Transverse colon (tissue), 4 donors: ENCODE measurements at regions not wholly inside any gene's neighbourhood (a gene's known extent, or its start where the extent isn't known, plus 50 kb on each side); places are given as distances from the start of the nearest gene placed in this dataset.
"Not testable (repeated sequence)": the region's sequence is repeated elsewhere in the genome, so short reads cannot be mapped to it uniquely, and the experiment has no call there.

Experiments
- DNase-seq: peaks from one replicate; pipeline ENCODE4 v3.0.0-alpha.2; 2019
- H3K27ac ChIP-seq, 4 donors: fragments of 200-600 bp; sonication (generic); 2 replicates each; pipeline ENCODE4 v1.5.1; 2016 to 2018; ENCODE audit warnings: inconsistent platforms in 4 of 4
- H3K27me3 ChIP-seq: fragments of 200-600 bp; sonication (generic); 2 replicates; pipeline ENCODE4 v1.5.1; 2017; ENCODE audit warnings: inconsistent platforms
- H3K36me3 ChIP-seq, 4 donors: fragments of 200-600 bp; sonication (generic); 2 replicates each; pipeline ENCODE4 v1.5.1; 2017 to 2019; ENCODE audit warnings: inconsistent platforms in 4 of 4
- H3K4me1 ChIP-seq, 4 donors: fragments of 200-600 bp; sonication (generic); 2 replicates each; pipeline ENCODE4 v1.5.1; 2017 to 2020; ENCODE audit warnings: inconsistent platforms in 4 of 4
- H3K4me3 ChIP-seq, 4 donors: fragments of 200-600 bp; sonication (generic); 1 replicate in 1 of 4; 2 replicates in 3 of 4; pipeline versions ENCODE4 v1.5.1 to v1.6.1; 2017 to 2019; ENCODE audit warnings: inconsistent platforms in 4 of 4
- H3K9me3 ChIP-seq, 2 donors: fragments of 200-600 bp; sonication (generic); 2 replicates each; pipeline ENCODE4 v1.5.1; 2017 to 2019; ENCODE audit warnings: inconsistent platforms in 2 of 2
- EP300 ChIP-seq: sonication (generic); formaldehyde crosslinking; IDR thresholded peaks from one replicate; pipeline ENCODE4 v1.6.1; 2017; ENCODE audit warnings: antibody characterized with exemption, low read depth
- POLR2A ChIP-seq: fragments of 450-650 bp; IDR thresholded peaks from one replicate; pipeline ENCODE4 v1.6.1; 2016; ENCODE audit warnings: antibody characterized with exemption, mild to moderate bottlenecking, moderate library complexity
- POLR2AphosphoS5 ChIP-seq, 3 donors: sonication (generic); formaldehyde crosslinking; IDR thresholded peaks; one replicate each; pipeline ENCODE4 v1.6.1; 2016; ENCODE audit warnings: antibody characterized with exemption in 3 of 3
- WGBS, 2 donors: methylation state at CpG; one replicate each; pipeline ENCODE4 v1.1.5; 2018; ENCODE audit warnings: low coverage in 1 of 2; 5-methylcytosine and 5-hydroxymethylcytosine counted together
- in situ Hi-C, 4 donors: fragments of 200-750 bp; cut with MboI; loops; one replicate each; pipeline versions ENCODE4 v1.15.0 to v1.15.1; 2017; ENCODE audit warnings: low sequenced_read_pairs in 3 of 4, low pct_ligation_motif_present in 1 of 4, low pct_unique_long_range_greater_than_20kb in 1 of 4
- intact Hi-C: fragments of 100-400 bp; cut with DNase I; formaldehyde crosslinking; loops from one replicate; pipeline ENCODE4 v1.15.1; 2023; ENCODE audit warnings: low total_unique reads
- TF ChIP-seq, protein P1 (sequence below), 5 experiments: fragments of 200-600 bp in 3 of 5; fragments of 450-650 bp in 2 of 5; sonication (generic) in 3 of 5; IDR thresholded peaks; 1 replicate in 2 of 5; 2 replicates in 3 of 5; pipeline ENCODE4 v1.5.1; 2016 to 2017; ENCODE audit warnings: antibody characterized with exemption in 5 of 5, inconsistent platforms in 3 of 5, mild to moderate bottlenecking in 2 of 5, moderate library complexity in 1 of 5

DNA sequence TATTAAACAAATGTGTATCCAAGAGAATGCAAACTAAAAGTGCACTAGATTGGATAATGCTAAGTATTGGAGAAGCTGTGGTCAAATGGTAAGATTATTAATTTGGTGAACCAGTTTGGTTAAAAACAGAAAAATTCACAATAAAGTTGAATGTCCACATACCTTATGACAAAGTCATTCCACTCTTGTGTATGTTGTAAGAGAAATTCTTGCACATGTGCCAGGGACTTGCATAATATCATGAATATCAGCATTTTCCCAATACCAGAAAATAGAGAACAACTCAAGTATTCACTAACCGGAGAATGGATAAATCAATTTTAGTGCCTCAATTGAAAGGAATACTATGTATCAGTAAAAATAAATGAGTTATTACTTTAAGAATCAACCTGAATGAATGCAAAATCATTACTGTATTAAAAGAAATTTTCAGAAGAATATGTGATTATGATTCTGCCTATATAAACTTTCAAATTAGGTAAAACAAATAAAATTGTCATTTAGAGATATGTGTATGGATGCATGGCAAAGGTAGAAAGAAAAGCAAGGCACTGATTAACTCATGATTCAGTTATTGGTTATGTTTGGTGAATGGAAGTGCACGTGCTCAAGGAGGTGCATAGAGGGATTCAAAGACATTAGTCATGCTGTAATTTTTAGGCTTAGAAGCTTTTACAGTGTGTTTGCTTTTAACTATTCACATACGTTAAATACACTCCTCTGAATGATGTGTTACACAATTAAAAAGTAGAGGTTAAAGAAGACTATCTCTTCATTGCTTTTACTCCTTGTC lies 217.4 kb upstream of the KCNK2 start:
- in situ Hi-C loops, result no loop called here
- 57 to 60% methylated on average over 3 of the region's 3 CpGs for WGBS, 2 donors
- no peaks in the 10 kb centered on the region for H3K4me1 ChIP-seq
- no peak overlapping the region for H3K4me3 ChIP-seq
- no peak overlapping the region for H3K27ac ChIP-seq
- H3K27me3 ChIP-seq, result no peaks in the 10 kb centered on the region
- TF ChIP-seq POLR2A (no peak), POLR2AphosphoS5 (IDR thresholded peaks at IDR 0.05) (no peak), EP300 (no peak)
- TF ChIP-seq, protein P1, sequence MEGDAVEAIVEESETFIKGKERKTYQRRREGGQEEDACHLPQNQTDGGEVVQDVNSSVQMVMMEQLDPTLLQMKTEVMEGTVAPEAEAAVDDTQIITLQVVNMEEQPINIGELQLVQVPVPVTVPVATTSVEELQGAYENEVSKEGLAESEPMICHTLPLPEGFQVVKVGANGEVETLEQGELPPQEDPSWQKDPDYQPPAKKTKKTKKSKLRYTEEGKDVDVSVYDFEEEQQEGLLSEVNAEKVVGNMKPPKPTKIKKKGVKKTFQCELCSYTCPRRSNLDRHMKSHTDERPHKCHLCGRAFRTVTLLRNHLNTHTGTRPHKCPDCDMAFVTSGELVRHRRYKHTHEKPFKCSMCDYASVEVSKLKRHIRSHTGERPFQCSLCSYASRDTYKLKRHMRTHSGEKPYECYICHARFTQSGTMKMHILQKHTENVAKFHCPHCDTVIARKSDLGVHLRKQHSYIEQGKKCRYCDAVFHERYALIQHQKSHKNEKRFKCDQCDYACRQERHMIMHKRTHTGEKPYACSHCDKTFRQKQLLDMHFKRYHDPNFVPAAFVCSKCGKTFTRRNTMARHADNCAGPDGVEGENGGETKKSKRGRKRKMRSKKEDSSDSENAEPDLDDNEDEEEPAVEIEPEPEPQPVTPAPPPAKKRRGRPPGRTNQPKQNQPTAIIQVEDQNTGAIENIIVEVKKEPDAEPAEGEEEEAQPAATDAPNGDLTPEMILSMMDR (IDR thresholded peaks at IDR 0.05), result no peak
- no peaks in the 10 kb centered on the region for H3K9me3 ChIP-seq
- H3K36me3 ChIP-seq, result no peaks in the 10 kb centered on the region
- intact Hi-C loops, result no loop called here
- DNase-seq, result no peak

DNA sequence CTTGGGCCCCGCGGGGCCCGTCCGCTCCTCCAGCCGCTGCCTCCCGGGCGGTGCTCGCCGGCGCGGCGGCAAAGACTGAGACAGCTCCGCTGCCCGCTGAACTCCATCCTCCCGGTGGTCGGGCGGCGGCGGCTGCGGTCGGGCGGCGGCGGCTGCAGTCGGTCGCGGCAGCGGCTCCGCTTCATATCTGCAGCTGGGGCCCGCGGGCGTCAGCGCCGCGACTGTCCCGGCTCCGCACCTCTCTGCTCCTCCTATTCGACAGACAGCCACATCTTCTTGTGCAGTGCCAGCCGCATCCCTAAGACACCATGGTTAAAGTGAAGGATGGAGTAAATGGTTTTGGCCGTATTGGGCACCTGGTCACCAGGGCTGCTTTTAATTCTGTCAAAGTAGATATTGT lies 212.1 kb upstream of the KCNK2 start:
- H3K9me3 ChIP-seq, H3K27me3 ChIP-seq, H3K27ac ChIP-seq, intact Hi-C loops, in situ Hi-C loops, H3K4me1 ChIP-seq, H3K4me3 ChIP-seq, H3K36me3 ChIP-seq, DNase-seq: not testable (repeated sequence)
- 80 to 99% methylated on average over 1 to 28 of the region's 40 CpGs for WGBS, 2 donors

DNA sequence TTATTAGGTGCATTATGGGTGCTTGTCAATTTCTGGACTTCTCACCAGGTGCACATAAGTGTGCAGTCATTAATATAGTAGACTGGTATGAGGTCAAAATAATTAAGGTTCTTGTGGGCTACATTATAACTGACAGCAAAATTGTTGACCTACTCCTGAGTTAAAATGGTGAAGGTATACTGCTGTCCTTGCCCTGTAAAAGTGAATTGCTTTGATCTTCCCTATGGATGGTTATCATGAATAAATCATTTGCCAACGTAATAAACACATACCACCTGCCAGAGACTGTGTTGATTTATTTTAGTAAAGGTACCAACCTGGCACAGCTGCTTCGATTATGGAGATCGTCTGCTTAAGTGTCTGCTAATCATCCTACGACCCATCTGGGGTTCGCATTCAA lies 201.6 kb upstream of the KCNK2 start:
- no peaks in the 10 kb centered on the region for H3K4me1 ChIP-seq
- H3K4me3 ChIP-seq, result no peak overlapping the region
- 70 to 72% methylated on average over 3 to 5 of the region's 5 CpGs for WGBS, 2 donors
- no peak overlapping the region for H3K27ac ChIP-seq
- in situ Hi-C loops, result no loop called here
- no peaks in the 10 kb centered on the region for H3K36me3 ChIP-seq
- H3K27me3 ChIP-seq, result no peaks in the 10 kb centered on the region
- no peaks in the 10 kb centered on the region for H3K9me3 ChIP-seq
- DNase-seq, result no peak
- intact Hi-C loops, result no loop called here
- TF ChIP-seq EP300, result no peak
- TF ChIP-seq POLR2A, result no peak
- no peak for TF ChIP-seq POLR2AphosphoS5 (IDR thresholded peaks at IDR 0.05)
- TF ChIP-seq, protein P1 (IDR thresholded peaks at IDR 0.05), result no peak

DNA sequence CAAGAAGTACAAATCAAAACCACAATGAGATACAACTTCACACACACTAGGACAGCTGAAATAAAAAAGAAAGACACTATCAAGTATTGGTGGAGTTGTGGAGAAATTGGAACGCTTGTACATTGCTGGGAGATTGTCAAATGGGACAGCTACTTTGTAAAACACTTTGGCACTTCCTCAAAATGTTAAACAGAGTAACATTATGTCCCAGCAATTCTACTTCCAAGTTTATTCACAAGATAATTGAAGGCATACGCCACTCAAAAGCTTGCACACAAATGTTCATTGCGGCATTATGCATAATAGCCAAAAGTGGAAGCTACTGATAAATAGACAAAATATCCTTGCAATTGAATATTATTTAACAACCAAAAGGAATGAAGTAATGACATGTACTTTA lies 199.9 kb upstream of the KCNK2 start:
- in situ Hi-C loops (no loop called here), intact Hi-C loops (no loop called here)
- Histone ChIP-seq H3K27ac (no peak overlapping the region), H3K4me1 (no peaks in the 10 kb centered on the region), H3K4me3 (no peak overlapping the region), H3K36me3 (no peaks in the 10 kb centered on the region), H3K27me3 (no peaks in the 10 kb centered on the region), H3K9me3 (no peaks in the 10 kb centered on the region)
- TF ChIP-seq, protein P1 (IDR thresholded peaks at IDR 0.05), result no peak
- TF ChIP-seq POLR2A (no peak), POLR2AphosphoS5 (IDR thresholded peaks at IDR 0.05) (no peak), EP300 (no peak)
- no peak for DNase-seq
- 85 to 100% methylated on average over 2 to 3 of the region's 3 CpGs for WGBS, 2 donors
